NAMALWA (cell line): ENCODE measurements at regions not wholly inside any gene's neighbourhood (a gene's known extent, or its start where the extent isn't known, plus 50 kb on each side); places are given as distances from the start of the nearest gene placed in this dataset.
A peak's percentile ranks its signal among the peaks of the same experiment; 100 is the strongest.
"Not testable (repeated sequence)": the region's sequence is repeated elsewhere in the genome, so short reads cannot be mapped to it uniquely, and the experiment has no call there.

Source experiments
- DNase-seq: peaks from one replicate; pipeline ENCODE4 v3.0.0-alpha.2; 2015; ENCODE audit warnings: low spot score

DNA sequence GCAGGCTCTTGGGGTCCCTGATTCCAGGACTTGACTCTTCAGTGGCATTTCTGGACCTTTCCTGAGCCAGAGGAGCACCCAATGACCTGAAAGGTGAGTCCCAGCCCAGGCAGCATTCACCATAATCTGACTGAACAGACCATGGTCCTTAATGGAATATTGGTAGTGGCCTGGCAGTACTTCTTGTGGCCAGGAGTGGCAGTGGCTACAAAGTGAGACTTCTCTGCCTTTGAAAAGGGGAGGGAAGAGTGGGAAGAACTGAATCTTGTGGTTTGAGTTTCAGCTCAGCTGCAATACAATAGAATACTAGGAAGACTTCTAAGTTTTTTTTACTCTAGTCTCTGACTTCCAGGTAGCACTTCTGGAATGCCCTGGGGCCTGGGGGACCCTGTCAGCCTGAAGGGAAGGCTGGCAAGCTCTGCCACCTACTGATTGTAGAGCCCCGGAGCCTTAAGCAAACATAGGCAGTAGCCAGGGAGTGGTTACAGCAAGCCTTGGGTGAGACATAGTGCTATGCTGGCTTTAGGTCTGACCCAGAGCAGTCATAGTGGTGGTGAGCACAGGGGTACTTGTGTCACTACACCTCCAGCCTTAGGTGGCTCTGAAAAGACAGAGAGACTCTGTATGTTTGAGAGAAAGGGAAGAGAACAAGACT is 674.2 kb upstream of the MANEA start:
- DNase-seq = no peak

GRCh38 chr6:94899191-94899590 is 678.1 kb upstream of the MANEA start:
- DNase-seq = no peak

GRCh38 chr6:94894300-94894699 is 683.0 kb upstream of the MANEA start:
- no peak for DNase-seq

DNA sequence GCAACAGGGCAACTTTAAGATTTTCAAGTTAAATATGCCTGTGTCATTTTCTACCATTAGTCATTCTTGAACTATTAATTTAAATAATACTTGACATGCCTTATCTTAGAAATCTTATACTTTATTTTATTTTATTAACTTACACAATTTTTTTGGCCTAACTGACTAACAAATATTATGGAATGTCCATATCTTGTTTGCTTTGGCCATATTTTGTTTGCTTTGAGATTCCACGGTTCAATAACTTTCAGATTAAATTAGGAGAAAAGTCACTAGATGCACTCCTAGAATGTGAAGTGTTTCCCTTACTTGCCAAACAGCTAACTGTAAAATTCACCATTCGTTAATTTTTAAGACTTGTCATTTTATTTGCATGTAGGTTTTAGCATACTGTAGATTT is 684.0 kb upstream of the MANEA start:
- DNase-seq = no peak

- DNase-seq = not testable (repeated sequence)
Measured at GRCh38 chr6:94873819-94874218, 703.5 kb upstream of the MANEA start.

DNA sequence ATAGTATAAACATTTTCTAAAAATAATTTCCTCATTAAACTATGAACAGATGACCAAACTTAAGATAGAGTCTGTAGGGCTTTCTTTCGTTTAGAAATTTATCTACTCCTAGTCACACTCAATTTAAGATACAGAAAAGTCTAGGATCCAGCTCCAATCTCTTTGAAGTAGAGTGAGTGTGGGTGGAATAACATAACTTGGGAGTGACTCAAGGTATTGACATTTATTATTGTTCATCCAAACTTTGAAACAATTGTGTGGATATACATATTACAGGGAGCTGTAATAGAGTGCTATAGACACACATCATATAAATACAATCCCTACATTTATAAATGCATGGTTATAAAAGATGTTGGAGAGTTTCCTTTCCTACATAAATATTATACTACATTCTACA is 715.2 kb upstream of the MANEA start:
- no peak for DNase-seq

DNA sequence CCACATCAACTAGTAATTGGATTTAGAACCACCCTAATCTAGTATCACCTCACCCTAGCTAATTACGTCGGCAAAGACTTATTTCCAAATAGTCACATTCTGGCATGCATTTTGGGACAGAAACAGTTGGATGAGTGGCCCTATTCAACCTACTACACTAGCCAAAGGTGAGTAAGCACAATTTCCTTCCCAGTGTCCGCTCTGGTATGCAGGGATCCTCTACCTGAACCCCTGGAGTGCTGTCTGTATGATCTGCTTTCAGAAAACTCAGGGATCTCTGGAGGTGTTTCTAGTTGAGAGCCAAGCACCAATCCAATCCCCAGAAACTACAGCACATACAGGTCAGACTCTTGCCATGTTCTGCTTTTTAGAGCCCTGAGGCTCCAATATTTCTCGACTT is 717.4 kb upstream of the MANEA start:
- DNase-seq = no peak

- DNase-seq = not testable (repeated sequence)
Measured at GRCh38 chr6:94856999-94857398, 720.3 kb upstream of the MANEA start.

- not testable (repeated sequence) for DNase-seq
Measured at GRCh38 chr6:94851329-94851728, 726.0 kb upstream of the MANEA start.

DNA sequence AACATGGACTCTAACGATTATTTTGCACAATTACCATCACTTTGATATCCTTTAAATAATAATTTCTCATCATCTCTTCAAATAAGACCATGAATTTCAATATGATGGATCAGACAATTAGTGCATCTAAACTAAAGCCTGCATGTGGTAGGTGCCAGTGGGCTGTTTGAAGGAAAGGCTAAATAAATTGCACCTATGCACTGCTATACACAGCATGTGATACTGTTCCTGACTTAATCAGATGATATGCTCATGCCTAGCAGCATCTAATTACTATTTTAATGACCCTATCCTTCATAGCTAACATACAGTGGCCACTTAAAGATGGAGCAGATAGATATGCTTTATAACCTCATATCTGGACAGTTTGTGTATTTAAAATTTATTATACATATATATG is 731.6 kb upstream of the MANEA start:
- no peak for DNase-seq

- DNase-seq = no peak
Measured at GRCh38 chr6:94835264-94835663, 742.1 kb upstream of the MANEA start.

DNA sequence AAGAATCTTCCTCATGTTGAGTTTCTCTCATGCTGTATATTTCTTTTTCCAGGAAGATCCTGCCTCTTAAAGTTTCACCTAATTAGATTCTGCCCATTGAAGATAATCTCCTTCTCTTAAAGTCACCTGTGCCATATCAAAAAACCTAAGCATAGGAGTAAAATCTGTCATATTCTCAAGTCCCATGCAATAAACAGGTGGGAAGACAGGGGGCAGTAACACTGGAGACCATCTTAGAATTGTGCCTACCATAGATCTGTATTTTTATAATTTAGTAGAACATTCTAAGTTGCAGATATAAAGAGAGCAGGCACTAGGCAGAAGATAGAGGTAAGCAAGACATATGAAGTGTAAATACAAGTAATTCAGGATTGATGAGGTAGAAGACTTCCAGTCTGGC is 763.5 kb upstream of the MANEA start:
- no peak for DNase-seq

- no peak for DNase-seq
Measured at GRCh38 chr6:94801344-94801743, 776.0 kb upstream of the MANEA start.

DNA sequence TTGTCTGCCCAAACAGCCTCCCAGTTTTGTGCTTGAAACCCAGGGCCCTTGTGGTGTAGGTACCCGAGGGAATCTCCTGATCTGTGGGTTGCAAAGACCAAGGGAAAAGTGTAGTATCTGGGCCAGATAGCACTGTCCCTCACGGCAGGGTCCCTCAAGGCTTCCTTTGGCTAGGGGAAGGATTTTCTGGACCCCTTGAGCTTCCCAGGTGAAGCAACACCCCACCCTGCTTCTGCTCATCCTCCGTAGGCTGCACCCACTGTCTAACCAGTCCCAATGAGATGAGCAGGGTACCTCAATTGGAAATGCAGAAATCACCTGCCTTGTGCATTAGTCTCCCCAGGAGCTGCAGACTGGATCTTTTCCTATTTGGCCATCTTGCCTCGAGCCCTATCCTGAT is 791.8 kb upstream of the MANEA start:
- DNase-seq = no peak

GRCh38 chr6:94785081-94785480 is 792.3 kb upstream of the MANEA start:
- DNase-seq = not testable (repeated sequence)

DNA sequence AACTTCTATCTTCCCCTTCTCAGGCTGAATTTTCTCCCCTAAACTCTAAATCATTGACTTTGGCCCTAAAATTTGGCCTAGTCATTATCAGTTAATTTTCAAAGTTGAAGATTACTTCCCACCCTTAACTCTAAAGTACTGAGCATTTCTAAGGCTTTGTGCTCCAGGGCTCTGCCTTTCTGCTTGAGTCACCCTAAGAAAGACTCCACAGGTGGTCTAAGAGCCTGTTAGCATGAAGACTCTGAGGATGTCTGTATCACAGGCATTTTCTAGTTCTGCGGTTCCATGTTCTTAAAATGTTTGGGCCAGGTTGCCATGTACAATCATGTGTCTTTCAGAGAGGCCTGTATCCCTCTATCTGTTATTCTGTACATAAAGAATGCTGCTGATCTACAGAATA is 808.1 kb upstream of the MANEA start:
- DNase-seq = no peak

DNA sequence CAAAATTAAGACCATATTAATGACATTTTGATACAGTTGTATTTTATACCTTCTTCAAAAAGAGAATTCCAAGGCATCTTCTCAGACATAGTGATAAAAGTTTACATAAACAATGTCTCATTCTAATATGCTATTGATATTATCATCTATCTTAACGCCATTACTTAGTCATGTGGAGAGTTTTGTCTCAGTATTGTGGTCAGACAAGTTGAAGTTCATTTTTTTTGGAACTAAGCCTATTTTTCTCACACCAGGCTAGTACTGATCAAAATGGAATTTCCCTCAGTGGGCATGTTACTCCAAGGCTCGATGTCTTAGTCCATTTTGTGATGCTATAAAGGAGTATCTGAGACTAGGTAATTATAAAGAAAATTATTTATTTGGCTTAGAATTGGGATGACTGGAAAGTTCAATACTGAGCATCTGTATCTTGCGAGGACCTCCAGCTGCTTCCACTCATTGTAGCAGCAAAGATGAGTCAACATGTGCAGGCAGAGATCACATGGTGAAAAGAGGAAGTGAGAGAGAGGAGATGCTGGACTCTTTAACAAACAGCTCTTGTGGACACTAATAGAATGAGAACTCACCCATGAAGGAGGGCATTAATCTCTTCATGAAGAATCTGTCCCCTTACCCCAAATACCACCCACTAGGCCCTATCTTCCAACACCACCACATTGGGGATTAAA is 825.5 kb upstream of the MANEA start:
- peak; percentile 49 for DNase-seq

DNA sequence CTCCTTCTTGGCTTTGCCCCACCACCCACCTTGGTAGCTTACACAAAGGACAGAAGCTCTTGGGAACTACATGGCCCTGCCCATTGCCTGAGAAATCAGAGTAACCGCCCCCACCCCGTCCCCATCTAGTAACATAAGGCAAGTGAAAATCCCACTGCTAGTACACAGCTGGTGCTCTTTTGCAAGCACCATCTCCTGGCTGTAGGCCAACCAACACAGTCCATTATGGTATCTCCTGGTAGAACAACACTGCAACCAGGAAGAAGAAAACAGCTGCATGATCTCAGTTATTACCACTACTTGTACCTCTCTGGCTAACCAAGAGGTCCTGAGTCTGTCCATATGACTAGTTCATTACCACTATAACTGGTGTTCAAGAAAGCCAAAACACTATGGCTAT is 841.1 kb upstream of the MANEA start:
- DNase-seq = no peak

DNA sequence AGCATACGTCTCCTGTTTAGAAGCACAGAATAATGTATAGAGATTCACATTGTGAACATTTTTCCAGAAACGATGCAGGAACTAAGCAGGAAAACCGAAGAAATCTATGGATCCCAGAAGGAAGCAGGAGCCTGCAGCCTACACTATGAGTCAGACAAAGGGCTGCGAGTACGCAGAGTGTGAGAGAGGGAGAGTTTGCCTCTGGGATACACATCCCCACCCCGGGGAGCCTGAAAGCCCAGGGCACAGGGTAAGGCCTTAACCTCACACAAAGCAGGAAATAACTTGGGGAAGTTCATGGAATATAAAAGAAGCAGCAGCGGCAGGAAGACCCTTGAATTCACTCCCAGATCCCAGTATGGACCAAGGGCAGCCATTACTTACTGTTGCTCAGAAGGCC is 842.1 kb upstream of the MANEA start:
- DNase-seq = no peak

GRCh38 chr6:94734751-94735150 is 842.6 kb upstream of the MANEA start:
- DNase-seq = no peak

- DNase-seq = no peak
Measured at GRCh38 chr6:94733066-94733465, 844.3 kb upstream of the MANEA start.

- DNase-seq = no peak
Measured at GRCh38 chr6:94727710-94728109, 849.6 kb upstream of the MANEA start.

DNA sequence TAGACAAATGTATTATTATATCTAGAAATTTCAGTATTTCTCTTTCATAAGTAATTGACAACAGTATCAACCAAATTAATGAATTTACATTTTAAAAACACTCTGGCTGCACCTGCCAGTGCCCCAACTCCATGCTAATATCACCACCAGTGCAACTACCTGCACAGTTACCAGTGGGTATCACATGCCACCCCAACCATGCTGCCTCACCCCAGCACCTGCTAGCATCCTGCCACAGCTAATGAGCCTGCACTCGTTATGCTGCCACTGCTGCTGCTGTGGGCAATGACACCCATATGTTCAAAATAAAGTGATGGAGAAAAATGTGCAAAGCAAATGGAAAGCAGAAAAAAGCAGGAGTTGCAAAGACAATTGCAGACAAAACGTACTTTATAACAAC is 855.9 kb upstream of the MANEA start:
- DNase-seq = no peak

GRCh38 chr6:94713446-94713845 is 863.9 kb upstream of the MANEA start:
- DNase-seq = no peak
